HG02870 (cell line): ENCODE measurements at regions not wholly inside any gene's neighbourhood (a gene's known extent, or its start where the extent isn't known, plus 50 kb on each side); places are given as distances from the start of the nearest gene placed in this dataset.

Experiments
- ATAC-seq: cut with Tn5 transposase; IDR thresholded peaks from one replicate; pipeline ENCODE4 v1.9.1; 2021; ENCODE audit warnings: mild to moderate bottlenecking, moderate library complexity; ENCODE audit not compliant: unreplicated experiment

GRCh38 chr16:80309178-80309577, 231.6 kb upstream of the DYNLRB2 start:
- ATAC-seq: no peak

GRCh38 chr16:80305410-80305809, 235.4 kb upstream of the DYNLRB2 start:
- ATAC-seq: no peak

DNA sequence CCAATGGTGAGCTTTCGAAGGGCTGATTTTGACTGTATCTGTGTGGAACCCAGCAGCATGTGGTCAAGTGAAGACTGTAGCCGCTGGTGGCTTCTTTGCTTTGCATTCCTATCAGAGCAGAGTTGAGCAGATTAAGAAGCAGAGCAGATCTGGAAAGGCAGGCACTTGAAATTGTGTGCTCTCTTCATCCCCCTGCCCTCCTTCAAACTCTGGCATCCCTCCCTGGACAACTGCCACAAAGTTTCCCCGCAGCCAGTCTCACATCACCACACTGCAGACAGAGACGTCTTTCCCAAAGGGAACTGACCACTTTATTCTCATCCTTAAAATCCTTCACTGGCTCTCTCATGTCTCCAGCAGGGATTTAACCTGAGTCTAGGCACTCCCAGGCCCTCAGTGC, 237.1 kb upstream of the DYNLRB2 start:
- ATAC-seq: no peak

DNA sequence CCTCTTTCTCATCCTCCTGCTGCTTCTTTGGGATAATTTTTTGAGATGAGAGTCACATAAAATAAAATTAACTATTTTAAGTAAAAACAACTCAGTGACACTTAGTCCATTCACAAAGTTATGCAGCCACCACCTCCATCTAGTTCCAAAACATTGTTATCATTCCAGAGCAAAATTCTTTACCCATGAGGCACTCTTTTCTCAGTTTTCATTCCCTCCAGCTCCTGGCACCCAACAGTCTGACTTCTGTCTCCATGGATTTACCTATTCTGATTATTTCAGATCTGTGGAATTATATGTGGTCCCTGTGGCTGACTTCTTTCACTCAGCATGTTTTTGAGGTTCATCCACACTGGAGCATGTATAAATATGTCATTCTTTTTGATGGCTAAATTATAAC, 239.9 kb upstream of the DYNLRB2 start:
- ATAC-seq: no peak

- no peak for ATAC-seq
Observed at GRCh38 chr16:80300456-80300855, 240.3 kb upstream of the DYNLRB2 start.

DNA sequence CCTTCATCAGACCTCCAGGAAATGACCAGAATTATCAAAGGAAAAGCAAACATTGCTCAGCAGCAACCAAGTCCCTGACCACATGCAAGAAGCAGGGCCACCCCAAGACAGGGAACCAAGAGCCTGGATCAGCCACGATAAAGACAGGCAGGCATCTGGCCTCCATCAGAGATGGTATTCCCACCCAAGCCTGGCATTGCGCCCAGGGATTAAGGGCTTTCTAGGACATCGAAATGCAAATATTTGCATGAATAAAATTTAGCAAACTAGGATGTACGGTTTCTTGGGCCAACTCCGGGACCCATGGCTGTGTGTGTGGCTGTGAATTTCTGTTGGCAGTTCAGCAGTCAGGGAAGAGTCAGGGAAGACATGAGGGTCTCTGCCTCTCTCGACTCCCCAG, 241.4 kb upstream of the DYNLRB2 start:
- ATAC-seq: no peak

DNA sequence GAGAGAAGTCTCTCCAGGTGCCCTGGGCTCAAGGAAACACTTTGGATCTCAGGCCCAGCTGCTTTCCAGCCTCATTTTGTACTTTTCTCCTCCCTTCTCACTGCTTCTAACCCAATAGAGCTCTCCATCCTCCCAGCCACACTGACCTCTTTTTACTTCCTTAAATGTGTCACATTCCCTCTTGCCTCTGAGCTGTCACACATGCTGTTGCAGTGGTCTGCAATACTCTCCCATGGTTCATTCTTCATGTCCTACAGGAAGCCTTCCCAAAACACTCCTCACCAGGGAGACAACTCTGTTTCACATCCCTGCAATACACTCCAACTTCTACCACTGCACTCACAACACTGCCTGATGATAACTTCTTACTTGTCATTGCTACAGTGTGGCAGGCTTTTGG, 242.1 kb upstream of the DYNLRB2 start:
- no peak for ATAC-seq

GRCh38 chr16:80296034-80296433, 244.8 kb upstream of the DYNLRB2 start:
- ATAC-seq: no peak

DNA sequence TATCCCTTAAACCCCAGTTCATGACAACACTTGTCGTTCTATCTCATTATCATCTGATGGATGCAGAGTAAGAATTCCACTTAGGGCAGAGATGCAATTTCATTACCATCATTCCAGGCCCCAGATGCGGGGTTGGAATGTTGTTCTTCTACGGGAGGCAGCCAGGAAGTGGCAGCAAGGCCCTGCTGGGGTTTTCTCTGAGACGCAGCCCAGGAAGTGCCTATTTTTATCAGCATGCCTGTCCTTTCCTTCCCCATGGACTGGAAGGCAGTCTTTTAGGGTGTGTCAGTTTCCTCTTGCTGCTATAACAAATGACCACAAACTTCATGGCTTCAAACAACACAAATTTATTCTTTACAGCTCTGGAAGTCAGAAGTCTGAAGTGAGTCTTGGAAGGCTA, 246.6 kb upstream of the DYNLRB2 start:
- no peak for ATAC-seq

GRCh38 chr16:80288616-80289015, 252.2 kb upstream of the DYNLRB2 start:
- no peak for ATAC-seq

- ATAC-seq: no peak
Observed at GRCh38 chr16:80287674-80288073, 253.1 kb upstream of the DYNLRB2 start.

DNA sequence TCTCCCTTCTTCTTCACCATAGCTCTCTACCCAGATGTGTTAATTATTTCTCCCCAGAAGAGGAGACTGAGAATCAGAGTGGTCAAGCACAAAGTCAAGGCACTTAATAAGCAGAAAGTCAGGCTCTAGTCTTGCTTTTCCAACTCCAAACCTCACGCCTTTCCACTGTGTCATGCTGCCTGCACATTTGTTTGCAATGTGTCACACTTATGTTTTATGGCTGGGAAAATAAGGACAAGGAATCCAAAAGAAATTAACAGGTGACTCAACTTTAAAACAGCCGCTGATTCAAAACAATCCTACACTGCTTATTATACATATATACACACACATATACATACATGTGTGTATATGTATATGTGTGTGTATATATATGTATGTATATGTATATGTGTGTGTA, 255.7 kb upstream of the DYNLRB2 start:
- ATAC-seq: no peak

DNA sequence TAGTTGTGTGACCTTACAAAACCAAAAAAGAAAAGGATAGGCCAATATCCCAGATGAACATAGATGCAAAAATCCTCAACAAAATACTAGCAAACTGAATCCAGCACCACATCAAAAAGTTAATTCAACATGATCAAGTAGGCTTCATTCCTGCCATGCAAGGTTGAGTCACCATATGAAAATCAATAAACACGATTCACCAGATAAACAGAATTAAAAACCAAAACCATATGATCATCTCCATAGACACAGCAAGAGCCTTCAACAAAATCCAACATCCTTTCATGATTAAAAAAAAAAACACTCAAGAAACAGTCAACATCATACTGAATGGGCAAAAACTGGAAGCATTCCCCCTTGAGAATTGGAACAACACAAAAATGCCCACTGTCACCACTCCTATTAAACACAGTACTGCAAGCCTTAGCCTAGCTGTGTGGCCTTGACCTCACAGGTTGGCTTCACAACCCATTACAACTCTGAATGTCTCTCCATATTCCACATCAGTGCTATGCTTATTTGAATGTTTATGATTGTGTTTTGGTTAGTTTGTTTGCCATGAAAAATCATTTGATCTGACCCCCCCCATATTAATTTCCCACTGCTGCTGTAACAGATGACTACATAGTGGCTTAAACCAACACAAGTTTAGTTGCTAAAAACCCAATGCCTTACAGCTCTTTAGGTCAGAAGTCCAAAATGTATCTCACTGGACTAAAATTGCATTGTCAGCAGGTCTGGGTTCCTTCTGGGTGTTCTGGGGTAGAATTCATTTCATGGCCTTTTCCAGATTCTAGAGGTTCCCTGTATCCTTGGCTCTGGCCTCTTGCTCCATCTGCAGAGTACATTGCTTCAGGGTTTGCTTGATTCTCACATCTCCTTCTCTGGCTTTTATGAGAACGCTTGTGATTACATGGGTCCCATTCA, 257.1 kb upstream of the DYNLRB2 start:
- ATAC-seq: no peak

GRCh38 chr16:80280557-80280956, 260.2 kb upstream of the DYNLRB2 start:
- no peak for ATAC-seq

DNA sequence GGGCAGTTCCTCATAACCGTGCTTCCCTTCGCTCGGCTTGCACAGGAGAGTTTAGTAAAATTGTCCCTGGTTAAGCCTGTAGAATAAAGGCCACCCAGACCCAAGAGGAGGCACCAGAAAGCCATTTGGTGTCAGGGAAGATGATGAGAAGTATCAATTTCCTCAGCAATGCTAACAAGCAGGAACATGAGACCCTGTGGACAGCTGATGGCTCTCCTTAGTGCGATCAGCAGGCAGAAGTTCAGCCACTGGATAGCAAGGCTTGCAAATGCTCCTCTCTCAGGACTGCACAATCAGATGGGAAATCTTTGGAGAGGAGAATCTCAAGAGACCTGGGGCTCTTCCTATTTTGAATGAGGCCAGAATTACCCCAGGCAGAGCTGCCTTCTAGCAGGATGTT, 261.1 kb upstream of the DYNLRB2 start:
- no peak for ATAC-seq

DNA sequence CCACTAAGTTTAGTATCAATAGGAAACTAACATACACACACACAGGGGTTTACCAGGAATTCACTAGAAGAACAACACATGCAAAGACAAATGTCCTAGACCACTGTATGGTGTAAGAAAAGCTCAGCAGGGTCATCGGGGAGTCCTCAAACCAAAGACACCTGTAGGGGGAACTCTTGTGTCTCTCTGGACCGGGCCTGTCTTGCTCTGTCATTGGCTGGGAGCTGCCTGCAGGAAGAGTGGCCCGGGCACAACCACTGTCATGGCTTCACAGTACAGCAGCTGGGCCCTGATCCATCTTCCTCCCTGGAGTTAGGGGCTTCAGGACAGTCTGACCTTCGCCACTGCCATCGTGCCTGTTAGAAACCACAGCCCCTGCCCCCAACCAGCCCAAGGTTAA, 263.6 kb upstream of the DYNLRB2 start:
- ATAC-seq: no peak

DNA sequence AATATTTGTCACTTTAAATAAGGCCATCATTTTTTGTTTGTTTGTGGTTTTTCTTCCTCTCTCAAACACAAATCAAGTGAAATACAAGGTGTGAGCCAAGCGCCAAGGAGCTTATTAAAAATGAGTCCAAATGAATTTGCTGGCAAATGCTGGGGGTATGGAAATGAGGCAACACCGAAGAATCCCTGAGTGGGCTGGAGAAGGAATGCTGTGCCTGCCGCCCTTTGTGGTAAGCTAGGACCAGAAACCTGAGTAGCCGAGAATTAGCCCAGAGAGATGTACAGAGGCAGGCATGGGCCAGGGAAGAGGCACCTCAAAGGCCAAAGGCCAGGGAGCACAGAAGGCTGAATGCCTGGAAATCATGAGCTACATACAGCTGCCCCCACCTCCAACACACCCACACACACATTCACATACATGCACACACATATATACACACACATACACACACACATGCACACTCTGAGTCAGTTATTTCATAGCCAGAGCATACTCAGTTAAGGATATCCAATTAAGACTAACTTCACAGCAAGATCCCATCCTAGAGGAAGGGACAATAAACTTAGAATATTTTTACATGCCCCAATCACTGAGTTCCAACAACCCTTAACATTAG, 266.1 kb upstream of the DYNLRB2 start:
- ATAC-seq: no peak

- ATAC-seq: no peak
Observed at GRCh38 chr16:80273635-80274538, 266.9 kb upstream of the DYNLRB2 start.

GRCh38 chr16:80265624-80266306, 275.0 kb upstream of the DYNLRB2 start:
- ATAC-seq: no peak

DNA sequence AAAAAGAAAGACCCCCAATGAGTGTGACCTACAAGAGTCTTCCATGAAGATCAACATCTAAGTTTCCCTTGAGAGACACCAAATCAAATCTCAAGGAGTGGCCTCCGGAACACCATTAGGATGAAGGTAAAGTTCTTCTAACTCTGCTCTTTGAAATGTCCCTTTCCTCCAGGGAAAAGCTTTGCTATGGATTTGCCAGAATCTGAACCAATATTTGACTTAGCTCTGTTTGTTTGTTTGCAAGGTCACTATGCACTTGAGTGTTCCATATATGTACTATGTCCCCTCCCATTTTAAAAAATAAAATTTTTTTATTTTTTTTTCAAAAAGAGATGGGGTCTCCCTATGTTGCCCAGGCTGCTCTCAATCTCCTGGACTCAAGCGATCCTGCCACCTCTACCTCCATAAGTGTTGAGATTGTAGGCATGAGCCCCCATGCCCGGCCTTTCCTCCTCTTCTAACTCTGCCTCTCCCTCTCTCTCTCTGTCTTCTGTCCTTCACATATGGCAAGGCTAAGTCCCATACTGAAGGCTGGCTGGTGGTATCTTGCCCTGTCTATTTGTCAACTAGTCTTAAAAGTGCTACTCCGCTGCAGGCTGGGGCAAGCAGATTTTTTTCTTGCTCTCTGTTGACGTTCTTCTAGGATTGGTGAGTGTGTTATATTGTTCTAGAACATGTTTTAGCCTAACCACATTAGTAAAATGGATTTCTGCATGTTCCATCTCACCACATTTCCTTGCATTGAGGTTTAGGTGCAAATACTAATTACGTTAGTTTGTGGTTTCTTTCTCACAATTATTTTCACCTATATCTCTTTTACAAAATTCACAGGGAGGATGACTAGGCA, 276.7 kb upstream of the DYNLRB2 start:
- ATAC-seq: no peak
